ENCODE measurements at regions not wholly inside any gene's neighbourhood (a gene's known extent, or its start where the extent isn't known, plus 50 kb on each side); places are given as distances from the start of the nearest gene placed in this dataset.

DNA sequence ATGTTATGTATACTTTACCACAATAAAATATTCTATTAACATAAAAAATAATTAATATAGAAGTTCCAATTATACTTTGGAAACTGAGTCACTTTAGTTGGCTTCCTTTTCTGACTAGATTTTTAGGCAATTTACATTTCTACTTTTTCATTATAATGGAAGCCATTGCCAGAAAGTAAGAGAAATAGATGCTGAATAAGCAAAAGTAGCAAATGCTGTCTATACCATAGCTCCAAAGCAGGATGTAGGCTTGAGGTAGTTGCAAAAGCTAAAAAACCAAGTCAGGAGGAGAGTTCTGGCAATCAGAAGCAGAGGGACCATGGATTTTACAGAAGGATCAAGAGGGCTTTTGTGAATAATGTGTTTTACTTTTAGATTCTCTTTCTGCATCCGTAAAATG is 262.4 kb upstream of the TMEM229A start:
- no peak for DNase-seq (ENCODE audit: low read depth, low spot score)
- CTCF ChIA-PET = no interaction called here
- no peak overlapping the region for H3K4me3 ChIP-seq (ENCODE audit: low read depth, low read length)
- TF ChIP-seq, protein P1, sequence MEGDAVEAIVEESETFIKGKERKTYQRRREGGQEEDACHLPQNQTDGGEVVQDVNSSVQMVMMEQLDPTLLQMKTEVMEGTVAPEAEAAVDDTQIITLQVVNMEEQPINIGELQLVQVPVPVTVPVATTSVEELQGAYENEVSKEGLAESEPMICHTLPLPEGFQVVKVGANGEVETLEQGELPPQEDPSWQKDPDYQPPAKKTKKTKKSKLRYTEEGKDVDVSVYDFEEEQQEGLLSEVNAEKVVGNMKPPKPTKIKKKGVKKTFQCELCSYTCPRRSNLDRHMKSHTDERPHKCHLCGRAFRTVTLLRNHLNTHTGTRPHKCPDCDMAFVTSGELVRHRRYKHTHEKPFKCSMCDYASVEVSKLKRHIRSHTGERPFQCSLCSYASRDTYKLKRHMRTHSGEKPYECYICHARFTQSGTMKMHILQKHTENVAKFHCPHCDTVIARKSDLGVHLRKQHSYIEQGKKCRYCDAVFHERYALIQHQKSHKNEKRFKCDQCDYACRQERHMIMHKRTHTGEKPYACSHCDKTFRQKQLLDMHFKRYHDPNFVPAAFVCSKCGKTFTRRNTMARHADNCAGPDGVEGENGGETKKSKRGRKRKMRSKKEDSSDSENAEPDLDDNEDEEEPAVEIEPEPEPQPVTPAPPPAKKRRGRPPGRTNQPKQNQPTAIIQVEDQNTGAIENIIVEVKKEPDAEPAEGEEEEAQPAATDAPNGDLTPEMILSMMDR (IDR thresholded peaks at IDR 0.05; ENCODE audit: low read depth, low read length) = no peak
- H3K27ac ChIP-seq (ENCODE audit: low read depth, low read length) = no peak overlapping the region
- no peaks in the 10 kb centered on the region for H3K27me3 ChIP-seq (ENCODE audit: control insufficient read depth, insufficient read depth, low read length)
- POLR2A ChIA-PET = no interaction called here
- H3K9me3 ChIP-seq (ENCODE audit: control insufficient read depth, insufficient read depth, low read length) = no peaks in the 10 kb centered on the region

DNA sequence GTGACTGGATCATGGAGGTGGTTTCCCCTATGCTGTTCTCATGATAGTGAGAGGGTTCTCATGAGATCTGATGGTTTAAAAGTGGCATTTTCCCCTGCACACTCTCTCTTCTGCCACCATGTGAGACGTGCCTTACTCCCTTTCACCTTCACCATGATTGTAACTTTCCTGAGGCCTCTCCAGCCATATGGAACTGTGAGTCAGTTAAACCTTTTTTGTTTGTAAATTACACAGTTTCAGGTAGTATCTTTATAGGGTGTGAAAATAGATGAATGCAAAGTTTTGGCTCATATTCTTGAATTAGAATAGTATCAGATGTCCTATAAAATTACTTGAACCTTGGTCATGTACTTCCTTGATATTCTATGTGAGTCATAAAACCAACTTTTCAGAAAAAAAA is 252.1 kb upstream of the TMEM229A start:
- no peak for DNase-seq (ENCODE audit: low read depth, low spot score)
- Histone ChIP-seq H3K27ac (ENCODE audit: low read depth, low read length) (no peak overlapping the region), H3K9me3 (ENCODE audit: control insufficient read depth, insufficient read depth, low read length) (no peaks in the 10 kb centered on the region), H3K27me3 (ENCODE audit: control insufficient read depth, insufficient read depth, low read length) (no peaks in the 10 kb centered on the region), H3K4me3 (ENCODE audit: low read depth, low read length) (no peak overlapping the region)
- TF ChIP-seq, protein P1 (IDR thresholded peaks at IDR 0.05; ENCODE audit: low read depth, low read length) = no peak
- POLR2A ChIA-PET = no interaction called here
- CTCF ChIA-PET = no interaction called here

DNA sequence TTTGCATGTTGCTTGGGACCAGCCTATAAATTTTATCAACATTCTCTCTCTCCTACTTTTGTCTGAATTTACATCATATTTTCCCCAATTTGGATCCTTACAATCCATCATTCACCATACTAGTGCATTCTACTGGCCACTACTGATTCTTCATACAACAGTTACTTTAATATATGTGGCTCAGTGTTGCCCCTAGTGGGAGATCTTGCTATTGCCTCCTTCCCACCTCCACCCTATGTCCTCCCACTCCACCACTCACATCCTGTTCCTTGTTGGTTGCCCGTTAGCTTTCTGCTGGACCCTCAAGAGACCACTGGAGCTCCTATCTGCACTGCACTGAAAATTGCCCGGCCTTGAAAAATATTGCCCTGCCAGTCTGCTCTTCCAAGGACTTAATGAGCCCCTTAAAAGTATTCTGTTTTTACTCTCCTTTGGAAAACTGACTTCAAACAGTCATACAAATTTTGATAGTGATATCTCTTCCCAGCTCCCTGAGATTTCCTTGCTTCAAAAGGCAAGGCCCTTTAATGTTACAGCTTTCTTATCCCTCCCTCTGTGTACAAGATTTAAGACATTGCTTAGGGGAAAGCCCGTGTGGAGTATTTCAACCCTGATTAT is 243.2 kb upstream of the TMEM229A start:
- no peak for DNase-seq (ENCODE audit: low read depth, low spot score)
- TF ChIP-seq, protein P1 (IDR thresholded peaks at IDR 0.05; ENCODE audit: low read depth, low read length) = peak; percentile 54
- Histone ChIP-seq H3K27me3 (ENCODE audit: control insufficient read depth, insufficient read depth, low read length) (no peaks in the 10 kb centered on the region), H3K9me3 (ENCODE audit: control insufficient read depth, insufficient read depth, low read length) (no peaks in the 10 kb centered on the region), H3K4me3 (ENCODE audit: low read depth, low read length) (no peak overlapping the region), H3K27ac (ENCODE audit: low read depth, low read length) (no peak overlapping the region)
- POLR2A ChIA-PET = no interaction called here
- CTCF ChIA-PET = interaction anchor here (1.1 to 2.0 kb wide), 11 partner anchors 9 to 128 kb away, joined by 3 to 7 read pairs (median 4); no protein-coding TSS in a partner anchor

DNA sequence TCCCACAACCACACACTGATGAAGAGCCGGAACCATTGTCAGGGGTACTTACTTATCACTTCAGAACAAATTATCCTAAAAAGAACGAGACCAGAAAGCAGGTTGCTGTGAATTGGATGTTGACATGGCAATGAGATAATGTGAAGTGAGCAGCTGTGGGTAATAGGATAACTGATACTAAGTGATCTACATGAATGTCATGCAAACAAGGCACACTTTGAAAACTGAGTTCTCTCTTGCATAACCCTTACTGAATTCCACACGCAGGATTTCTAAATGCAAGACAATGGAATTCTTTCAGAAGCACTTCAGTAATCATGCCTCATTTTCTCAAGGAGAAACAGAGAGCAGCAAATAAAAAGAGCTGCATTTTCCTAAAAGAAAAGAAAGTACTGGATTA is 242.5 kb upstream of the TMEM229A start:
- POLR2A ChIA-PET = no interaction called here
- TF ChIP-seq, protein P1 (IDR thresholded peaks at IDR 0.05; ENCODE audit: low read depth, low read length) = no peak
- peak; percentile 7 for DNase-seq (ENCODE audit: low read depth, low spot score)
- Histone ChIP-seq H3K27me3 (ENCODE audit: control insufficient read depth, insufficient read depth, low read length) (no peaks in the 10 kb centered on the region), H3K27ac (ENCODE audit: low read depth, low read length) (no peak overlapping the region), H3K9me3 (ENCODE audit: control insufficient read depth, insufficient read depth, low read length) (no peaks in the 10 kb centered on the region), H3K4me3 (ENCODE audit: low read depth, low read length) (no peak overlapping the region)
- CTCF ChIA-PET = interaction anchor here (0.6 to 2.0 kb wide), 12 partner anchors 8 to 784 kb away, joined by 3 to 7 read pairs (median 4); no protein-coding TSS in a partner anchor

DNA sequence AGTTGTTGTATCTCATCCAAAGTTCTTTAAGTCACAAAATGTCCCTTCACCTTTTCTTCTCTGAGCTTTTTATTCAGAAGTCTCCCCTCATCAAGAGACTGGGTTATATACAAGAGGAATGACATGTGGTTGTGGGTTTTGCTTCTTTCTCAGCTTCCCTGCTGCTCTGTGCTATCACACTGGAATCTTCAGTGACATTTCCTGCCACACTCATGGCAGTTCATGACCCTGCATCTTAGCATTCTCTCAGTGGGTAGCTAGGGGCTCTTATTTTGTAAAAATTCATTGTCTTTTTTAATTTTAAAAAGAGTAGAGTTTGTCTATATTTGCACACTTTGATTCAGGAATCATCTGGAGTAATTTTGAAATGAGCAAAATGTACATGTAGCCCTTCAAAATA is 236.9 kb upstream of the TMEM229A start:
- no peak for DNase-seq (ENCODE audit: low read depth, low spot score)
- POLR2A ChIA-PET = no interaction called here
- TF ChIP-seq, protein P1 (IDR thresholded peaks at IDR 0.05; ENCODE audit: low read depth, low read length) = no peak
- no peak overlapping the region for H3K27ac ChIP-seq (ENCODE audit: low read depth, low read length)
- H3K9me3 ChIP-seq (ENCODE audit: control insufficient read depth, insufficient read depth, low read length) = no peaks in the 10 kb centered on the region
- CTCF ChIA-PET = interaction anchor here (1.0 kb wide), 1 partner anchor 496 kb away, joined by 3 read pairs; the partner anchor contains the start of gene GPR37
- no peaks in the 10 kb centered on the region for H3K27me3 ChIP-seq (ENCODE audit: control insufficient read depth, insufficient read depth, low read length)
- H3K4me3 ChIP-seq (ENCODE audit: low read depth, low read length) = no peak overlapping the region

Measured in AG04450 (cell line).